ENCODE measurements at regions not wholly inside any gene's neighbourhood (a gene's known extent, or its start where the extent isn't known, plus 50 kb on each side); places are given as distances from the start of the nearest gene placed in this dataset.

DNA sequence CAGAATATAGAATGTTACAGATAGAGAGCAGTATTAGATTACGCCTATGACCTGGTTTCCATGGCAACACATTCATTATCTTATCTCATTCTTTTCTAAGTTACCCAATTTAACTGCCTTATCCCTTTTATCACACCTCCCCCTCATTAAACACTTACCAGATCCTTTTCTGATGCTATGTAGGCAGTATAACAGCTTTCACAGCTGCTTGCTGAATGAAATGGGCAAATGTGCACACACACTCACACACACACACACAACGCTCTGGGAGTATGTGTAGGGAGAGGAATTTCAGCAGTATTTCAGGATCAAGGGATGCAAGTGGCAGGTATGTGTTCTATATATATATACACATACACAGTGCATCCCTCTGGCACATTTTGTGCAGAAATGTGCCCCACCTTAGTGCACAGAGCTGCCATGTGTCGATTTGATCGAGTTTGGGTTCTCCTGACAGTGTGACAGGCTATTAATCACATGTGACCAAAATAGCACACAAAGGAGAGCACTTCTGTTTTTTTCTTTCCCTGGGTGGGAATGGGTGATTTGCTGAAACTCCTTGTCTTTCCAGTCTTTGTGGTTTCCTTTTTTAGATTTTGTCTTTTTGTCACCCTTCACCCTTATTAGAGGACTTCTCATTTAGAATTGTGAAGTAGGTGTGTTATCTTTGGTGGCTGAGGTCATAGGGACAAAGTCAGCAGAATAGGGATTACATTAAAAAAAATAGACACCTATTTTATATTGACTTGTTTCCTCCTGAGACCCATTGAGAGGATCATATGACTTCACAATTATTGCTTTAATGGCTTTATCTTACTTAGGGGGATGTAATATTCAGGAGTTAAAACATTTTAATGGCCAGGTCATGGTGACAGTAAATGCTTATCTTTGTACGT, 553.7 kb downstream of the PDCD6IP start:
- POLR2A ChIA-PET (ENCODE audit: partially characterized antibody), result no interaction called here
- no peaks in the 10 kb centered on the region for H3K9me3 Mint-ChIP-seq
- Histone ChIP-seq H3K36me3 (ENCODE audit: insufficient read depth, low read length) (no peaks in the 10 kb centered on the region), H3K27ac (ENCODE audit: low read depth, low read length) (no peak overlapping the region), H3K27me3 (ENCODE audit: insufficient read depth, low read length) (no peaks in the 10 kb centered on the region), H3K9me3 (ENCODE audit: control insufficient read depth in 1 of 2, low read length in 2 of 2) (no peaks in the 10 kb centered on the region), H3K4me3 (ENCODE audit: low read length in 2 of 2) (no peak overlapping the region), H3K4me1 (ENCODE audit: insufficient read depth, low read length) (no peaks in the 10 kb centered on the region)
- no peaks in the 10 kb centered on the region for H3K4me1 Mint-ChIP-seq
- intact Hi-C loops (cut with micrococcal nuclease), result no loop called here
- no peak overlapping the region for H3K27ac Mint-ChIP-seq
- DNase-seq, result no peak
- H3K27me3 Mint-ChIP-seq, result no peaks in the 10 kb centered on the region
- H3K36me3 Mint-ChIP-seq, result no peaks in the 10 kb centered on the region
- no peak overlapping the region for H3K4me3 Mint-ChIP-seq
- CTCF ChIA-PET (ENCODE audit: partially characterized antibody), result no interaction called here

DNA sequence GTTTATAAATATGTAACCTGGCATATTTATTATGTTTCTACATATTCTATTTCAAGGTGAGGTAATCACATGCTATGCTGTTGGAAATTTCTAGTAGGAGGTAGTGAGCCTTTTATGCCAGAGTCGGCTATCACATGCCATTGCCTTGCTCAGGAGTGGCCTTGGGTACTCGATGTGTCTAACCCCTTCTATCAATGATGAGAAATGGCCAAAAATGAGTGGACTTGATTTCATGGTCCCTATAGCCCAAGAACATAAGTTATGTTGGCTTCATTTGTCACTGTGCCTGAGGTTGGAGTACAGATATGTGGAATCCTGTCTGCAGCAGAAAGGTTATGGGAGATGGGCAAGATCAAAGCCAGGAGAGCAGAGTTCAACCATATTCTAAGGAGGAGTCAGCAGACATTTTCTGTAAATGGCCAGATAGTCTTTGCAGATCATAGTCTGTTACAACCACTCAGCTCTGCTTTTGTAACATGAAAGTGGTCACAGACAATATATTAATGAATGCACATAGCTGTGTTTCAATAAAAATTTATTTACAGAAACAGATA, 554.4 kb downstream of the PDCD6IP start:
- H3K27ac Mint-ChIP-seq, result no peak overlapping the region
- H3K4me1 Mint-ChIP-seq, result no peaks in the 10 kb centered on the region
- H3K36me3 Mint-ChIP-seq, result no peaks in the 10 kb centered on the region
- H3K27me3 Mint-ChIP-seq, result no peaks in the 10 kb centered on the region
- H3K4me3 Mint-ChIP-seq, result no peak overlapping the region
- H3K9me3 ChIP-seq (ENCODE audit: control insufficient read depth in 1 of 2, low read length in 2 of 2), result no peaks in the 10 kb centered on the region
- H3K9me3 Mint-ChIP-seq, result no peaks in the 10 kb centered on the region
- no peaks in the 10 kb centered on the region for H3K4me1 ChIP-seq (ENCODE audit: insufficient read depth, low read length)
- no peaks in the 10 kb centered on the region for H3K36me3 ChIP-seq (ENCODE audit: insufficient read depth, low read length)
- no peak overlapping the region for H3K4me3 ChIP-seq (ENCODE audit: low read length in 2 of 2)
- CTCF ChIA-PET (ENCODE audit: partially characterized antibody), result no interaction called here
- DNase-seq, result no peak
- no peak overlapping the region for H3K27ac ChIP-seq (ENCODE audit: low read depth, low read length)
- POLR2A ChIA-PET (ENCODE audit: partially characterized antibody), result no interaction called here
- H3K27me3 ChIP-seq (ENCODE audit: insufficient read depth, low read length), result no peaks in the 10 kb centered on the region
- intact Hi-C loops (cut with micrococcal nuclease), result no loop called here

GRCh38 chr3:34357461-34357860, 559.0 kb downstream of the PDCD6IP start:
- intact Hi-C loops (cut with micrococcal nuclease), result no loop called here
- H3K4me1 Mint-ChIP-seq, result peaks cover 0 to 2% (median 0%) of the 10 kb centered on the region in 4 donors
- H3K36me3 Mint-ChIP-seq, result no peaks in the 10 kb centered on the region
- no peaks in the 10 kb centered on the region for H3K4me1 ChIP-seq (ENCODE audit: insufficient read depth, low read length)
- H3K4me3 Mint-ChIP-seq, result no peak overlapping the region
- no peaks in the 10 kb centered on the region for H3K36me3 ChIP-seq (ENCODE audit: insufficient read depth, low read length)
- no peak overlapping the region for H3K27ac ChIP-seq (ENCODE audit: low read depth, low read length)
- H3K27me3 ChIP-seq (ENCODE audit: insufficient read depth, low read length), result no peaks in the 10 kb centered on the region
- H3K27ac Mint-ChIP-seq, result no peak overlapping the region
- no peak for DNase-seq
- H3K4me3 ChIP-seq (ENCODE audit: low read length in 2 of 2), result no peak overlapping the region
- no peaks in the 10 kb centered on the region for H3K9me3 Mint-ChIP-seq
- no peaks in the 10 kb centered on the region for H3K9me3 ChIP-seq (ENCODE audit: control insufficient read depth in 1 of 2, low read length in 2 of 2)
- POLR2A ChIA-PET (ENCODE audit: partially characterized antibody), result no interaction called here
- CTCF ChIA-PET (ENCODE audit: partially characterized antibody), result no interaction called here
- H3K27me3 Mint-ChIP-seq, result no peaks in the 10 kb centered on the region

DNA sequence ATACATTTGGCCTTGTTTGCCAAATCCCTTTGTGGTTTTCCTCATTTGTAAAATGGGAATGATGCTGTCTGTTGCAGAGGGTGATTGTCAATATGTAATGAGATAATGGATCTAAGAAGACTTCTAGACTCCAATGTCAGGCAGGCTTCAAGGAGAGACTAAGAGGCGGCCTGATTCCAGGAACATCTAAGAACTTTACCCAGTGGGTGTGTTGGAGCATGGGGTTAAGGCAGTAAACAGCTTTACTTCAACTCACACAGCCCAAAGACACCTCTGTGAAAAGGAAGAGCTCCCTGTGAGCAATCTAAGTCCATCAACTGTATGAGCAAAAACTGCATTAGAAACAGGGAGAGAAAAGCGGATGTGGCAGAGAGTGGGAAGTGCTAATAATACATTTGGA, 560.6 kb downstream of the PDCD6IP start:
- peaks cover 0 to 2% (median 0%) of the 10 kb centered on the region in 4 donors for H3K4me1 Mint-ChIP-seq
- DNase-seq, result no peak
- H3K4me3 ChIP-seq (ENCODE audit: low read length in 2 of 2), result no peak overlapping the region
- H3K36me3 Mint-ChIP-seq, result no peaks in the 10 kb centered on the region
- H3K27me3 ChIP-seq (ENCODE audit: insufficient read depth, low read length), result no peaks in the 10 kb centered on the region
- POLR2A ChIA-PET (ENCODE audit: partially characterized antibody), result no interaction called here
- H3K27ac ChIP-seq (ENCODE audit: low read depth, low read length), result no peak overlapping the region
- no peaks in the 10 kb centered on the region for H3K36me3 ChIP-seq (ENCODE audit: insufficient read depth, low read length)
- peaks cover 0 to 2% (median 0%) of the 10 kb centered on the region in 8 donors for H3K9me3 Mint-ChIP-seq
- H3K27me3 Mint-ChIP-seq, result no peaks in the 10 kb centered on the region
- CTCF ChIA-PET (ENCODE audit: partially characterized antibody), result no interaction called here
- H3K4me3 Mint-ChIP-seq, result no peak overlapping the region
- no peaks in the 10 kb centered on the region for H3K4me1 ChIP-seq (ENCODE audit: insufficient read depth, low read length)
- H3K27ac Mint-ChIP-seq, result no peak overlapping the region
- intact Hi-C loops (cut with micrococcal nuclease), result no loop called here
- no peaks in the 10 kb centered on the region for H3K9me3 ChIP-seq (ENCODE audit: control insufficient read depth in 1 of 2, low read length in 2 of 2)

- H3K4me3 Mint-ChIP-seq, result no peak overlapping the region
- H3K4me1 Mint-ChIP-seq, result peaks cover 0 to 2% (median 0%) of the 10 kb centered on the region in 4 donors
- no peaks in the 10 kb centered on the region for H3K36me3 Mint-ChIP-seq
- H3K27me3 ChIP-seq (ENCODE audit: insufficient read depth, low read length), result no peaks in the 10 kb centered on the region
- no peak overlapping the region for H3K27ac ChIP-seq (ENCODE audit: low read depth, low read length)
- DNase-seq, result no peak
- H3K4me1 ChIP-seq (ENCODE audit: insufficient read depth, low read length), result no peaks in the 10 kb centered on the region
- H3K4me3 ChIP-seq (ENCODE audit: low read length in 2 of 2), result no peak overlapping the region
- H3K27me3 Mint-ChIP-seq, result no peaks in the 10 kb centered on the region
- no peaks in the 10 kb centered on the region for H3K36me3 ChIP-seq (ENCODE audit: insufficient read depth, low read length)
- intact Hi-C loops (cut with micrococcal nuclease), result no loop called here
- H3K9me3 ChIP-seq (ENCODE audit: control insufficient read depth in 1 of 2, low read length in 2 of 2), result no peaks in the 10 kb centered on the region
- CTCF ChIA-PET (ENCODE audit: partially characterized antibody), result no interaction called here
- POLR2A ChIA-PET (ENCODE audit: partially characterized antibody), result no interaction called here
- H3K9me3 Mint-ChIP-seq, result peaks cover 0 to 2% (median 0%) of the 10 kb centered on the region in 8 donors
- H3K27ac Mint-ChIP-seq, result no peak overlapping the region
Observed at GRCh38 chr3:34360713-34361112, 562.3 kb downstream of the PDCD6IP start.

GRCh38 chr3:34361921-34362320, 563.5 kb downstream of the PDCD6IP start:
- peaks cover 0 to 2% (median 0%) of the 10 kb centered on the region in 4 donors for H3K4me1 Mint-ChIP-seq
- Histone ChIP-seq H3K9me3 (ENCODE audit: control insufficient read depth in 1 of 2, low read length in 2 of 2) (no peaks in the 10 kb centered on the region), H3K4me1 (ENCODE audit: insufficient read depth, low read length) (no peaks in the 10 kb centered on the region), H3K4me3 (ENCODE audit: low read length in 2 of 2) (no peak overlapping the region), H3K36me3 (ENCODE audit: insufficient read depth, low read length) (no peaks in the 10 kb centered on the region), H3K27me3 (ENCODE audit: insufficient read depth, low read length) (no peaks in the 10 kb centered on the region), H3K27ac (ENCODE audit: low read depth, low read length) (no peak overlapping the region)
- ChIA-PET CTCF (ENCODE audit: partially characterized antibody) (no interaction called here), POLR2A (ENCODE audit: partially characterized antibody) (no interaction called here)
- no peaks in the 10 kb centered on the region for H3K27me3 Mint-ChIP-seq
- intact Hi-C loops (cut with micrococcal nuclease), result no loop called here
- H3K27ac Mint-ChIP-seq, result no peak overlapping the region
- H3K4me3 Mint-ChIP-seq, result no peak overlapping the region
- no peaks in the 10 kb centered on the region for H3K36me3 Mint-ChIP-seq
- no peak for DNase-seq
- peaks cover 0 to 3% (median 0%) of the 10 kb centered on the region in 8 donors for H3K9me3 Mint-ChIP-seq

DNA sequence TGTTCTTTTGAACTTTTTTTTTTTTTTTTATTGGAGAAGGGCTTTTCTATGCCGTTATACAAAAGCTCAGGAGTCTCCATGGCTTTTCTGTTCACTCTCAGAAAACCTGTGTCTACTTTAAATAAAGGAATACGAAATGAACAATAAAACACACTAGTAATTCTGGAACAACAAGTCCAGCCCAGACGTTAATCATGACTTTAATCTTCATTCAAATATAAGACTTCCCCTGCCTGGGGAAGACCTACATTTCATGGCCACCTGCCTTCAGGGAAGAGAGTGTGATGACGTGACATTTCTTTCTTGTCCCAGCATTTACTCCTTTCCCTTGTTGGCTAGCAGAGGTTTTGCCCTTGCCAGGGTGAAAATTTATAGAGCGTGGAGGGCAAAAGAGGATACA, 564.5 kb downstream of the PDCD6IP start:
- intact Hi-C loops (cut with micrococcal nuclease), result no loop called here
- CTCF ChIA-PET (ENCODE audit: partially characterized antibody), result no interaction called here
- H3K27me3 ChIP-seq (ENCODE audit: insufficient read depth, low read length), result no peaks in the 10 kb centered on the region
- no peaks in the 10 kb centered on the region for H3K9me3 ChIP-seq (ENCODE audit: control insufficient read depth in 1 of 2, low read length in 2 of 2)
- Mint-ChIP-seq H3K27me3 (no peaks in the 10 kb centered on the region), H3K4me3 (no peak overlapping the region), H3K36me3 (no peaks in the 10 kb centered on the region), H3K27ac (no peak overlapping the region), H3K9me3 (peaks cover 0 to 6% (median 0%) of the 10 kb centered on the region in 8 donors), H3K4me1 (peaks cover 0 to 2% (median 0%) of the 10 kb centered on the region in 4 donors)
- H3K27ac ChIP-seq (ENCODE audit: low read depth, low read length), result no peak overlapping the region
- no peak overlapping the region for H3K4me3 ChIP-seq (ENCODE audit: low read length in 2 of 2)
- H3K36me3 ChIP-seq (ENCODE audit: insufficient read depth, low read length), result no peaks in the 10 kb centered on the region
- H3K4me1 ChIP-seq (ENCODE audit: insufficient read depth, low read length), result no peaks in the 10 kb centered on the region
- DNase-seq, result no peak
- POLR2A ChIA-PET (ENCODE audit: partially characterized antibody), result no interaction called here
